ENCODE measurements at regions not wholly inside any gene's neighbourhood (a gene's known extent, or its start where the extent isn't known, plus 50 kb on each side); places are given as distances from the start of the nearest gene placed in this dataset.

GRCh38 chr15:46654993-46655392 is 1020.2 kb downstream of the SQOR start:
- no peak for TF ChIP-seq POLR2AphosphoS5 (IDR thresholded peaks at IDR 0.05; ENCODE audit: low read depth, low read length)
- TF ChIP-seq POLR2A (IDR thresholded peaks at IDR 0.05; ENCODE audit: low read depth, low read length), result no peak
- no peak for TF ChIP-seq PAX5 (IDR thresholded peaks at IDR 0.05; ENCODE audit: insufficient read depth, low read length, severe bottlenecking)
